RCC 7860 (cell line): ENCODE measurements at regions not wholly inside any gene's neighbourhood (a gene's known extent, or its start where the extent isn't known, plus 50 kb on each side); places are given as distances from the start of the nearest gene placed in this dataset.
"Not testable (repeated sequence)": the region's sequence is repeated elsewhere in the genome, so short reads cannot be mapped to it uniquely, and the experiment has no call there.

Experiments
- DNase-seq: peaks from one replicate; pipeline ENCODE4 v3.0.0-alpha.2; 2015; ENCODE audit warnings: low spot score
- FAIRE-seq: peaks from 2 replicates; lab custom pipeline; 2012; peaks lifted over from hg19 to GRCh38; lab: Jason Lieb, UNC

GRCh38 chr2:144905956-144906355, 386.0 kb upstream of the ZEB2 start:
- FAIRE-seq (no peak), DNase-seq (no peak)

GRCh38 chr2:144904612-144905011, 384.7 kb upstream of the ZEB2 start:
- DNase-seq (no peak), FAIRE-seq (no peak)

DNA sequence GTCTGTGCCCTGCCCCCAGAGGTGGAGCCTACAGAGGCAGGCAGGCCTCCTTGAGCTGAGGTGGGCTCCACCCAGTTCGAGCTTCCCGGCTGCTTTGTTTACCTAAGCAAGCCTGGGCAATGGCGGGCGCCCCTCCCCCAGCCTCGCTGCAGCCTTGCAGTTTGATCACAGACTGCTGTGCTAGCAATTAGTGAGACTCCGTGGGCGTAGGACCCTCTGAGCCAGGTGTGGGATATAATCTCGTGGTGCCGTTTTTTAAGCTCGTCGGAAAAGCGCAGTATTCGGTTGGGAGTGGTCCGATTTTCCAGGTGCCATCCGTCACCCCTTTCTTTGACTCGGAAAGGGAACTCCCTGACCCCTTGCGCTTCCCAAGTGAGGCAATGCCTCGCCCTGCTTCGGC, 383.1 kb upstream of the ZEB2 start:
- not testable (repeated sequence) for FAIRE-seq, DNase-seq

- DNase-seq, FAIRE-seq: not testable (repeated sequence)
These were observed 381.5 kb upstream of the ZEB2 start for GRCh38 chr2:144901386-144901785.

- no peak for FAIRE-seq
- DNase-seq: no peak
These were observed 376.4 kb upstream of the ZEB2 start for GRCh38 chr2:144896341-144896740.

GRCh38 chr2:144894612-144895599, 375.0 kb upstream of the ZEB2 start:
- FAIRE-seq: no peak

DNA sequence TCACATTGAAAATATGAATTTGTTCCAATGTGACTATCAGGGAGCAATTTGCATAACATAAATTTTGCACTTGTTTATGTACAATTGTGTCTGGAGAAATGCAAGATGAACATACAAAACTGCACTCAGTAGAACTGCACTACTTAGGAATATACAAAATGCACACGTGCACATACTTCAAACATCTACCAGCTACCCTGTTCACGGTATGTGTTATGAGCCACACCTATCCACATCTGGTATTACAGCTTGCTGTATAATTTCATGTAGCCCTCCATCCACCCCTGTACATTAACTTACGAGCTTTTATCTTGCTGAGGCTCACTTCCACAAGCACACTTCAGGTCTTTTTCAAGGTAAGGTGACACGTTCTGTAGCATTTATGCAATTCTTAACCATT, 373.5 kb upstream of the ZEB2 start:
- DNase-seq: no peak
- FAIRE-seq: no peak

More at GRCh38 chr2:144894612-144895599, 375.0 kb upstream of the ZEB2 start:
- no peak for DNase-seq

DNA sequence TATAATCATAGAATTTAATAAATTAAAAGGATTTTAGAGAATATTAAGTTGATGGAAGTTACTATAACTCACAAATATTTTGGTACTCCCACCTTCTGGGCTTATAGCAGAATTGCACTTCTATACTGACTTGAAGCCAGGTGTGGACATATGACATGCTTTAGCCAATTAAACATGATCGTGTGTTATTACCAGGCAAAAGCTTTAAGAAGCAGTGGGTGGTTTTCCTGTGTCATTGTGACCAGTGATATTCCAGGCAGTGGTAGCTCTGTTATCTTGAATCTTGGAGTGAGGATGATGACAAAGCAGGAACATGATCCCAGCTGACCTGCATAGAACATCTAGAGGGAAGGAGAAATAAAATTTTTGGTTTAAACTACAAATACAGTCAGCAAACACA, 370.9 kb upstream of the ZEB2 start:
- FAIRE-seq: peak; percentile 60
- peak; percentile 9 for DNase-seq

DNA sequence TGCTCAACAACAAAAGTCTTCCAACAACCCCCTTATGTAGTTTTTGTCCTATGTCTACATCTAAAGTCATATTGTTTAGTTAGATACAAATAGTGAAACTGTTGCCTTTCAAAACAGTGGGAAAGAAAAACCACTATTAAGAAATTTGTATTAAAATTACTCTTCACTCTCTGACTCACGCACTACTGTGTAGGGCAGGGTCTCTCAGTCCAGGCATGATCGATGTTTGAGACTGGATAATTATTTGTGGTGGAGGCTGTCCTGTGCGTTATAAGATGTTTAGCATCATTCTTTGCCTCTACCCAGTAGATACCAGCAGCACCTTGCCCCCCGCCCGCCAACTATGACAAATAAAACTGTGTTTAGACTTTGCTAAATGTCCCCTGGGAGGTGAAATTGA, 369.4 kb upstream of the ZEB2 start:
- FAIRE-seq (no peak), DNase-seq (no peak)

DNA sequence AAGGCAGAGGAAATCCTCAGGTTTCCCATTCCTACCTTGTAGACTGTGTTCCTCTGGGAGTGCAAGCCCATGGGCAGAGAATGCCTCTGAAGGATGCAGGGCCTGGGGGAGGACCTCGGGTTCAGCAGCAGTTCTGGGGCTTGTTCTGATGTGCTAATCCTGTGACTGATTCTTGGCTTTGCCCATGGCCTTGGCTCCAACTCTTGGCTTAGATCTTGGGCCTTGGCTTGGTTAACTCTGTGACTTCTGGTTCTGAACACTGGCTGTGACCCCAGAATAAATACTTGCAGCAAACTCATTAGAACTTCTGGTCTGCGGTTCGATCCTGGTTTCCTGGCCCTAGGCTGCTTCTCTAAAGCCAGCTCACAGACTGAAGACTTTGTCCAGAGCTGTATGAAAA, 366.9 kb upstream of the ZEB2 start:
- FAIRE-seq (no peak), DNase-seq (no peak)

DNA sequence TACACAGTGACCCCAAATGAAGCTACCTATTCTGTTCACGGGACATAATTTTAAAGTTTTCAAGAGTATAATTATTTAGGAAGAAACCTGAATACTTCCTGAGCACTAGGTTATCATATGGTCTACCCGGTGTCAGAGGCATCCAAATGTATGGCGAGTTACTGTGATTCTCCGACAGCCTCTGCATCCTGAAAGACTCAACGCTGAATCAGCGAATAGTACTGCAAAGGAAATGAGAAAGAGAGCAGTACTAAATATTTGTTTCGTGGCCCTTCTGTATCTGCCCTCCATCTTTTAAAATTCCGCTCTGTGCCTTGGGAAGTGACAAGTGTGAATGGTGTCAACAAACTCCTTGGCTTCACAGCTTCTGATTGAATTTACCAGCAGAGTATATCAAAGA, 358.0 kb upstream of the ZEB2 start:
- DNase-seq: no peak
- FAIRE-seq: no peak

GRCh38 chr2:144876013-144876412, 356.1 kb upstream of the ZEB2 start:
- no peak for FAIRE-seq
- DNase-seq: no peak

GRCh38 chr2:144875290-144875969, 355.5 kb upstream of the ZEB2 start:
- DNase-seq (no peak), FAIRE-seq (no peak)

- DNase-seq (no peak), FAIRE-seq (no peak)
These were observed 345.8 kb upstream of the ZEB2 start for GRCh38 chr2:144865670-144866069.

DNA sequence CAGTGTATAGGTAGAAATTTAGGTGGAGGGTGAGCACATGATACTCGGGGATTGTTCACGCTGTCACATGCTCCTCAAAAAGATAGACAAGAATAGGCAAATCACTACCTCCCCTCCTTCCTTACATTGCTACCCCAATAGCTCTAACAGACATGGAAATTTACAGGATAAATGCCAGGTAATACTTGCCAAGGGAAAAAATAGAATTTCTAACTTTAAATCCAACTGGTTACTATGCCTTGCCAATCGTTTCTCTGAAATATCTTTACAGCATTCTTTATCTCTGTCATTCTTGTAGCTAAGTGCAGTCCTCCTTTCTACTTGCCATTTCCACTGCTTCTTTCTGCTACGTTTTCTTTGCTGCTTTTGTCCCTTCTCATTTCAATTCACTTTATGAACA, 339.8 kb upstream of the ZEB2 start:
- FAIRE-seq: no peak
- no peak for DNase-seq

GRCh38 chr2:144858211-144858610, 338.3 kb upstream of the ZEB2 start:
- FAIRE-seq (no peak), DNase-seq (no peak)

GRCh38 chr2:144854596-144854995, 334.7 kb upstream of the ZEB2 start:
- FAIRE-seq (no peak), DNase-seq (no peak)

- no peak for DNase-seq
These were observed 329.7 kb upstream of the ZEB2 start for GRCh38 chr2:144849612-144850011.

GRCh38 chr2:144848423-144848822, 328.5 kb upstream of the ZEB2 start:
- DNase-seq: no peak
- no peak for FAIRE-seq

More at GRCh38 chr2:144849612-144850011, 329.7 kb upstream of the ZEB2 start:
- no peak for FAIRE-seq

DNA sequence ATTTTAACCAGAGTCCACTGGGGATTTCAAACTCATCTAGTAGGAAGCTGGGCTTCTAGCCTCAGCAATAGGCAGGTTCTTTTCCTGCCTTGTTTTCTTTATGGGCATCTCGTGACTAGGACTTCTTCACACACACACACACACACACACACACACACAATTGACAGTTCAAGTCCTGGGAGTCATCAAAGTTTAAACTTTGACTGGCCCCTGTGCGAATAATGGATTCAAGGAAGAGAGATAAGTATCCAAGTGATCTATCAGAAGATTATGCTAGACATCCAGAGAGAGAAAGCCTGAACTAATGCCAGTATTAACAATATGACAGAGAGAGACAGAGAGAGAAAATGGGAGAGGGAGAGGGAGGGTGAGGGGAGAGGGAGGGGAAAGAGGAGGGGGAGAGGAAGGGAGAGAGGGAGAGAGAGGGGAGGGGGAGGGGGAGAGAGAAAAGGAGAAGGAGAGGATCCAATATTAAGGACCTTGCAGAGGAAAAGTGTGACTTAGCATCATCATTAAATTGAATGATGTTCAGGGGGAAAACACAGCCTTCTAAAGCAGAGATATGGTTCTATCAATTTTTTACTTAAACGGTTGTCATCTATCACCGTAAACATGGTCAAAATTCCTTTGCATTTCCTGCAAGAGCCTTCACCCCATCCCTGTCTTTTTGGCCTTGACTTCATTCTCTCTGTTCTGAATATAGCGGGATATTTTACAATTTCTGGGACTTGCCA, 327.6 kb upstream of the ZEB2 start:
- FAIRE-seq (no peak), DNase-seq (no peak)

- DNase-seq: no peak
- FAIRE-seq: no peak
These were observed 316.9 kb upstream of the ZEB2 start for GRCh38 chr2:144836635-144837350.
